ENCODE measurements at regions not wholly inside any gene's neighbourhood (a gene's known extent, or its start where the extent isn't known, plus 50 kb on each side); places are given as distances from the start of the nearest gene placed in this dataset.
A peak's percentile ranks its signal among the peaks of the same experiment; 100 is the strongest.

DNA sequence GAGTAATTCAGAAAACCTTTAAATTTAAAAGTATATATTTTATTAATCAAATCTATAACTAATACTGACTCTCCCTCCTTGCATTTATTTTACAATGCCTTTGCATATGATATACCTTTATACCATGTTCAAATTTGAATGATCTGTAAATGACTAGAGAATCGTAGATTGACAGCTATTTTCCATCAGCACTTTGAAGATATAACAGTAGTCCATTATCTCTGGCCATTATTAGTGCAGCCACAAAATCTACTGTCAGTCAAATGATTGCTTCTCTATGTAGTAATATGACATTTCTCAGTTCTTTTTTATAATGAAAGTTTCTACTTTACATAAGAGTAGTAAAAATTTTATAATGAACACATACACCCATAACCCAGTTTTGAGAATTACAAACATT lies 1054.8 kb upstream of the B3GALT2 start:
- no peak for DNase-seq
- in situ Hi-C loops (cut with HindIII; ENCODE audit: low pct_ligation_motif_present, low pct_unique_long_range_greater_than_20kb, low sequenced_read_pairs) = no loop called here

DNA sequence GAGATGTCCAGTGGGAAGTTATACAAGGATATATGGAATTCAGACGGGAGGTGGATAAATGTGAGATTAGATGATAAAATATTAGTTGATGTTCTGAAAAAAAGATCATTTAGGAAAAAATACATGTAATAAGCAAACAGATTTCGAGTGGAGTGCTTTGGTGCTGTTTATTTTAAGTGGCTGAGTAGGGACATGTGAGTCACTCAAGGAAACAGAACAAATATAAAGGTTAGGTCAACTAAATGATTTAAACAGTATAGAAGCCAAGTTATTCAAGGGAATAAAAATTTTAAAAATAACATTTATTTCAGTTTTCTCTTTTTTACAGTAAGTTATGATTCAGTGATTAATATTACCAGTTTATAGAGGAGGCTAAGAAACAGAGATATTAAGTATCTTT lies 1046.7 kb upstream of the B3GALT2 start:
- no peak for DNase-seq
- in situ Hi-C loops (cut with HindIII; ENCODE audit: low pct_ligation_motif_present, low pct_unique_long_range_greater_than_20kb, low sequenced_read_pairs) = no loop called here

DNA sequence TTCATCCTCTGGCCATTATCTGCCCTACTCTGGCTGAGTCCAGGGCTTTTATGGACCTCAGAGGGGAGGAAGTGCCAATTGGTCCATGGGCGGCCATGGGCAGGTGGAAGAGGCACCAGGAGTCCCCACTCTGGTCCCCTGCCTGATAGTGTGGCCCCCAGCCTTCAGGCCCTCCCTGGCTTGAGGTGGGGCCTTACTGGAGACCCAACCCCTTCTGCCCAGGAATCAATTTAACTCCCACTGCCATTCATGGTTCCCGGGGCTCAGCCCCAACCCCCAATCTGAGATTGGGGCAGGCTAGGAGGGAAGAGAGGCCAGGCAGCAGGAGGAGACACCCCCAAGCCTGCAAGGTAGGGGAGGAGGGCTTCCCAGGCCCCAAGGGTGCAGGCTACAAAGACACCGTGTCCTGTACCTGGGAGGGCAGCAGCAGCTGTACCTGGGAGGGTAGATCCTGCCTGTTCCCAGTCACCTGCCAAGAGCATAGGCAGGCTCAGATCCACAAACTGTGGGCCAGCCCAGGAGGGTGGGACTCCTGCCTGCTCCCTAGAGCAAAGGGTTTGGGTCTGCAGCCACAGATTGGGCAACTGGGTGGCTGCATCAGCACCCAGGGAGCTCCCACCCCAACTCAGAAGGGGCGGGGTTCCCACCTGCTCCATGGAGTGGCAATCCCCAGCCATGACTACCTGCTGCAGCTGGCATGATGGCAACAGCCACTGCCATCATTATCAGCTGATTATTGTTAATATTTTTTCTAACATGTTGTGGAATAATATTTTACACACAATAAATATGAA lies 1044.1 kb upstream of the B3GALT2 start:
- in situ Hi-C loops (cut with HindIII; ENCODE audit: low pct_ligation_motif_present, low pct_unique_long_range_greater_than_20kb, low sequenced_read_pairs) = no loop called here
- DNase-seq = no peak

DNA sequence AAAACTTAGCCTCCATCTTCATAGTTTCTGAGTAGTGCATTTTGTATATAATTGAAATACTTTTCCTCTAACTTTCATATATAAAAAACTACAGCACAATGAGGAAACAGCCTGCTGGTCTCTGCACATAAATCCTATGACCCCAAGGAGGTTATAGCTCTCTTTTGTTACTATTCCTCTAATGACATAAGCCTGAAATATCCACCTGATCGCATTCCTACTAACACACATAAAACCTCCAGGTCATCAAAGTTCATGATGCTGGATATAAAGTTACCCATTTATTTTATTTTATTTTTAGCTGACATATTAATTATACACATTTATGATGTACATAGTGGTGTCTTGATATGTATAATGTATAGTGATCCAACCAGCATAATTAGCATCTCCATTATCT lies 1042.0 kb upstream of the B3GALT2 start:
- in situ Hi-C loops (cut with HindIII; ENCODE audit: low pct_ligation_motif_present, low pct_unique_long_range_greater_than_20kb, low sequenced_read_pairs) = no loop called here

DNA sequence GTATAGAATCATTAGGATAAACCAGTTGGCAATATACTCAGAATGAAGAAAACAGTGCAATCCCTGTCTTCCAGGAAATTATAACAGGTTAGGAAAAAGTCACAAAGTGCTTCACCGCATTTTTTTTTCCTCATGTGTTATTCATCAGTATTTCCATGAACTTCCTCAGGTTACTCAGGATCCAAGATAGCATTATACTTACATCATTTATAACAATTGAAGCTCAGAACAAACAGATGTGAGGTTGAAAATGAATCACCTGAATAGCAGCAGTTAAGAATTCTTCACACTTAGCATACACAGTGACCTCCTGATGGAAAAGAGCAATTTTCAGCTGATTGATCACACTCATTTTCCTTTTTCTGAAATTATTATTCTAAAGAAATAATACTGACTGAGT lies 1040.7 kb upstream of the B3GALT2 start:
- in situ Hi-C loops (cut with HindIII; ENCODE audit: low pct_ligation_motif_present, low pct_unique_long_range_greater_than_20kb, low sequenced_read_pairs) = no loop called here
- DNase-seq = no peak

More for the DNA sequence above, 1042.0 kb upstream of the B3GALT2 start:
- no peak for DNase-seq

DNA sequence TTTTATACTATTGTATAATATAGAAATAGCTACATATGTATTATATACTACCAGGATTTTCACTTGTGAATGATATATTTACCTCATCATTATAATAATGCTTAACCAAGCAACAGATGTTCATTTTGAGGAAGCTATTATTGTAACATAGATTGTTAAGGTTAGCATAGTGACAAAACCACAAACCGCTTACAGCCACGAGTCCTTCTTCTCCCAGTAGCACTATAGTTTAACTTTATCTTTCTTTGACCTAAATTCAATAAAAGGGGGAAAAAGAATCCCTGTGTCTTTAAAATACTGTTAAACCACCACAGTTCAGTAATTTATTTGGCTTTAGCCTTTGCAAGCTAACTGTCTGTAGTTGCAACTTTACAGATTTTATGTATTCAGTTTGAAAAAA lies 1039.4 kb upstream of the B3GALT2 start:
- in situ Hi-C loops (cut with HindIII; ENCODE audit: low pct_ligation_motif_present, low pct_unique_long_range_greater_than_20kb, low sequenced_read_pairs) = no loop called here

DNA sequence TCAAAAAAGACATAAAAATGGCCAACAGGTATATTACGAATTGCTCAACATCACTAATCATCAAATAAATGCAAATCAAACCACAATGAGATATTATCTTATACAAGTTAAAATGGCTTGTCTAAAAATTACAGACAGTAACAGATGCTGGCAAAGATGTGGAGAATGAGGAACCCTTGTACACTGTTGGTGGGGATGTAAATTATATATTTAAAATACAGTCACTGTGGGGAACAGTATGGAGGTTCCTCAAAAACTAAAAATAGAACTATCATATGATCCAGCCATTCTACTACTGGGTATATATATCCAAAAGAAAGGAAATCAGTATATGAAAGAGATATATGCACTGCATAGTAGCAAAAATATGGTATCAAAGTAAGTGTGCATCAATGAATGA lies 1037.2 kb upstream of the B3GALT2 start:
- in situ Hi-C loops (cut with HindIII; ENCODE audit: low pct_ligation_motif_present, low pct_unique_long_range_greater_than_20kb, low sequenced_read_pairs) = no loop called here

More for the DNA sequence above, 1039.4 kb upstream of the B3GALT2 start:
- no peak for DNase-seq

DNA sequence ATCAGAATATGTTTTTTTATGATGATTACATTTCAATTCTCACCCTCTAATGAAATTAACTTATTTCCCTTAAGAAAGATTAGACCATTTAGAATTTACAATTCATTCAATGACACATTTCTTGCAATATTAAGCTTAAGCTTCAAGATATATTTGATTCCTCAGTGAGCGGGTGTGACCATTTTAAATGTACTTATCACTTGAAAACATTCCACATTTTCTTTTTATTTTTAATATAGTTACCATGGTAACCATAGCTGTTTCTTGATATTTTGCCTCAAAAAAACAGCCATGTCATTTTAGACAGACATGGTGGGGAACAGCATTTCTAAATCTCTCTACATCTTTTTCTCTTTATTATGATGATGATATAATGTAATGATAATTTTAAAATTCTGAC lies 1029.0 kb upstream of the B3GALT2 start:
- in situ Hi-C loops (cut with HindIII; ENCODE audit: low pct_ligation_motif_present, low pct_unique_long_range_greater_than_20kb, low sequenced_read_pairs) = no loop called here
- DNase-seq = no peak

More for the DNA sequence above, 1037.2 kb upstream of the B3GALT2 start:
- DNase-seq = no peak

DNA sequence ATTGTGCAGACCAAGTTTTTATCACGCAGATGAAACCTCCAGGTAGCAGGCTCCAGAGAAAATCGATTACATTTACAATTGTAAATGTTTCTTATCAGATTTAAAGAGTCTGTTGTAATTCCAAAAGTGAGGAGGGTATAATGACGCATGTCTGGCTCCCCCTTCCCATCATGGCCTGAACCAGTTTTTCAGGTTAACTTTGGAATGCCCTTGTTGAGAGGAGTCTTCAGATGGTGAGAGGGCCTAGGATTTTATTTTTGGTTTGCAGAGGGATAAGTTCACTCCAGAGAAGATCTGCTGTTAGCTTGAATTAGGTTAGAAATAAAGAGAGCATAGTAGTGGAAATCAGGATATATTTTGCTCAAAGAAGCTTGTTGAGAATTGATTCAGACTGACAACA lies 1028.3 kb upstream of the B3GALT2 start:
- in situ Hi-C loops (cut with HindIII; ENCODE audit: low pct_ligation_motif_present, low pct_unique_long_range_greater_than_20kb, low sequenced_read_pairs) = no loop called here
- no peak for DNase-seq

DNA sequence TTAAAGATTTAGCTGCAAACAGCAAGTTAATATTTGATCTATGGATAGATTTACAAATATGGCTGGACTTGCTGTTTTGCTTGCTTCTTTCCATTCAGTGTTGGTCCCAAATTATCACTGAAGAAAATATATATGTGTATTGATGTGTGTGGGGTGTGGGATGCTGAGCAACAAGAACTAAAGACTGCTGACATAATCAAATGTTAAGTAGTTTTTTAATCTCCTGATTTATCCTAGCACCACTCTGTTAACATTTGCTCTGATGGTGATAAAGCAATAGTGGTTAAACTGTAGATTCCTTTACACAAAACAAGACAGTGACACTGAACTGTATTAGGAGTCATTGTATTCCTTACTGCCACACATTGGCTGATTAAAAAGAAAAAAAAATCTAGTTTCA lies 1023.5 kb upstream of the B3GALT2 start:
- in situ Hi-C loops (cut with HindIII; ENCODE audit: low pct_ligation_motif_present, low pct_unique_long_range_greater_than_20kb, low sequenced_read_pairs) = no loop called here
- no peak for DNase-seq

DNA sequence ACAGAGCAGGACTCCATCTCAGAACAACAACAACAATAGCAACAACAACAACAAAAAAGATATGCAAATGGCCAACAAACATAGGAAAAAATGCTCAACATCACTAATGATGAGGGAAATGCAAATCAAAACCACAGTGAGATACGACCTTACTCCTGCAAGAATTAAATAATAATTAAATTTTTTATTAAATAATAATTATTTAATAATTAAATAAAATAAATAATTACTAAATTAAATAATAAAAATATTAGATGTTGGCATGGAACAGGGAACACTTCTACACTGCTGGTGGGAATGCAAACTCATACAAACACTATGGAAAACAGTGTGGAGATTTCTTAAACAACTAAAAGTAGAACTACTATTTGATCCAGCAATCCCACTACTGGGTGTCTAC lies 1022.3 kb upstream of the B3GALT2 start:
- in situ Hi-C loops (cut with HindIII; ENCODE audit: low pct_ligation_motif_present, low pct_unique_long_range_greater_than_20kb, low sequenced_read_pairs) = no loop called here
- no peak for DNase-seq

DNA sequence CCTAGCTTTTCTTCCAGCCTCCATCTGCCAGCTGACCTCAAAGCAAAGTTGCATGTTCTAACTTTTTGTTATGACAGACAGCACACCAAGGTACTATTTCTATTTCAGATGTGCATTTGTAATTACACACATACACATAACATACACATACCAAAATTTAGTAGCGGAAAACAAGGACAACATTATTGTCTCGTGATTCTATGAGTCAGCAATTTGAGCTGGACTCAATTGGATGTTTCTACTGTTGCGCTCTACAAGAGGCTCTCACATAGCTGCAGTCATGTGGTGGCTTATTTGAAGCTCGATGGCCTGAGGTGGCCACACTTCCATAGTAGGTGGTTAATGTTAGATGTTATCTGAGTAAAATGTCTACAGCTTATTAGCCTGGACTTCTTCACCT lies 1010.1 kb upstream of the B3GALT2 start:
- in situ Hi-C loops (cut with HindIII; ENCODE audit: low pct_ligation_motif_present, low pct_unique_long_range_greater_than_20kb, low sequenced_read_pairs) = no loop called here
- DNase-seq = no peak

DNA sequence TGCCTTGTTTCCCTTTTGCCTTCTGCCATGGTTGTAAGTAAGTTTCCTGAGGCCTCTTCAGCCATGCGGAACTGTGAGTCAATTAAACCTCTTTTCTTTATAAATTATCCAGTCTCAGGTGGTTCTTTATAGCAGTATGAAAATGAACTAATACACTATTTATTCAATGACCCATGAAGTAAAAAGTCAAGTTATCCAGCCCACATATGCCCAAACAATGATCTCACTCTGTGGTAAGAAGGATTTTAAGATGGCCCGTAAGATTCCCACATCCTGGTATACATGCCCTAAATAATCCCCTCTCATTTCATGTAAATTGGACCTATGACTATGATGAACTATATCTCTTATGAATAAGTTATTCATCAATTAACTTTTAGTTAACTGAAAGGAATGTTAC lies 1008.3 kb upstream of the B3GALT2 start:
- no peak for DNase-seq
- in situ Hi-C loops (cut with HindIII; ENCODE audit: low pct_ligation_motif_present, low pct_unique_long_range_greater_than_20kb, low sequenced_read_pairs) = no loop called here

DNA sequence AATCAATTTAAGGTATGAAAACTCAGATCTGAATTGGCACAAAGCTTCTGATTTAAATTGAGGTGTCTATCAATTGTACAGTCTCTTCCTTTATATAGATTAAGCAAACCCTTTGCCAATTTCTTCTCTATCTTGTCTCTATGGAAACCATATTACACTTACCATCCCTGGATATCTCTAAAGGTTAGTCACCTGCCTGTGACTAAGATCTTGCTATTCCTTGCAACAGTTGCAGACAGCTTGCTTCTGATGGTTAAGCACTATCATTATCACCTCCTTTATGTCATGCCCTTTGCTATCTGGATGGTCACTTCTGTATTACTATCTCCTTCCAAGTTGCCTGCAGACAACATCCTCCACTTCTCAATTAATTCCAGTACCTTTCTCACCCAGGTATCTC lies 998.6 kb upstream of the B3GALT2 start:
- in situ Hi-C loops (cut with HindIII; ENCODE audit: low pct_ligation_motif_present, low pct_unique_long_range_greater_than_20kb, low sequenced_read_pairs) = no loop called here
- DNase-seq = no peak

DNA sequence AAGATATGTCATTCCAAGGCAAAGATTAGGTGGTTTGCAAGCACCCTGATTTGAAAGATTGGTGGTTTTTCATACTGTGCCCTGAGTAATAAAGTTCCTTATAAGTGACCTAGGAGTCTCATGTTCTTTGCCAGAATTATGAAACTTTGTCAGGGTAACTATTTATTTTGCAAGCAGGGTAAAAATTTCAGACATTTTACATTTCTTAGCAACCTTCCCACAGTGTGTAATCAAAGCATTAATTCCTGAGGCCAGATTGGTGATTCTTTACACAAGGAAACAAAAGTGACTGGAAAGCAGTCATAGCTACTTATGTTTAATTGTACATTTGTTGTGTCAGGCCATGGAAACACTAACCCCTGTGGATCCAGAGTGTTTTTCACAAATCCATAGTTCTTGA lies 998.0 kb upstream of the B3GALT2 start:
- in situ Hi-C loops (cut with HindIII; ENCODE audit: low pct_ligation_motif_present, low pct_unique_long_range_greater_than_20kb, low sequenced_read_pairs) = no loop called here
- no peak for DNase-seq

DNA sequence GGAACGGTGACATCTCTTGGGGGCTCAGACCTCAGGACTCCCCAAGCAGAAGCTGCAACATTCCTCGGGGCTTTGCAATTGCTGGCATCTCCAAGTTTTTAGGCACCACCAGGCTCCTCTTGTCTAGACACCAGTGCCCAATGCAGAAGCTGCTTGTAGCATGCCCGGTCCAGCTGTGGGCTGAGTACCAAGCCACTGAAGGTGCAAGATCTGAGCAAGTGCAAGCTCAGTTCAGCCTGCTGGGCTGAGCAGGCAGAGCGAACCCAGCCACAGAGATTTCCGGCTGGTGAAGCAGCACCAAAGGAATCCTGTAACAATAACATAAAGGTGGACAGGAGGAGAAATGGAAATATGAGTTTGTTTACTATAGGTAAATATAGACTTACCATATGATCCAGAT lies 995.4 kb upstream of the B3GALT2 start:
- in situ Hi-C loops (cut with HindIII; ENCODE audit: low pct_ligation_motif_present, low pct_unique_long_range_greater_than_20kb, low sequenced_read_pairs) = no loop called here
- no peak for DNase-seq

DNA sequence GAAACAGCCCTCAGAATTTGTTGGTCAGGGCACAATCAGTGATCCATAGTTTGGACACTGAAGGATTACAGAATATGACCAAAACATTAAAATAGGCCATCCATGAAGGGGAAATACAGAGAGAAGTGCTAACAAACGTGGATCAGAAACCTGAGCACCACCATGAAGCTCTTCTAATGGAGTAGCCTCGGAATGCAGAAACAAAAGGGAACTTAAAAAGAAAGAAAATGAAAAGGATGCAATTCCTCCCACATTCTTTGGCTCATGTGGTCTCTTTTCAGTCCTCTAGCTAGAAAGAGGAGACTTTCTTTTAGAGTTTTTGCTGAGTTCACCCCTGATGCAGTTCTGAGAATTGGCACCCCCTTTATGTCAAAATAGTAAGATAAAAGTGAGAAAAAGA lies 989.8 kb upstream of the B3GALT2 start:
- in situ Hi-C loops (cut with HindIII; ENCODE audit: low pct_ligation_motif_present, low pct_unique_long_range_greater_than_20kb, low sequenced_read_pairs) = no loop called here
- no peak for DNase-seq

DNA sequence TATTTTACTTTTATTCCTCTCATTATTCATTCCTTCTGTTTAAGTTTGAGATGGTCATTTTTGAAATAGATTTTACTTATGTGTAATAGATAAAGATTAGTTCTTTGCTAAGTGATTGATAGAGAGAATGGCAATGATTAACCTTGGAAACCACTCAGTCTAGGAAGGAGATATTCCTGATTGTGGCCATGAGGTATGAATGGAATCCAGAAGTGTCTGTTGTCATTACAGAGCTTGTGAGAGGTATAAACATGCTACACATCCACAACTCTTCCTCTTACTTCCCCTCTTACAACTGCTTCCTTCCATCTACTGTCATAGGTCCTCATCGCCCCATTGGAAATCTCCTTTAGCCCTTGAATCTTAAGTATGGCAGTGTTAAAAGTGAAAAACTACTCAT lies 988.8 kb upstream of the B3GALT2 start:
- in situ Hi-C loops (cut with HindIII; ENCODE audit: low pct_ligation_motif_present, low pct_unique_long_range_greater_than_20kb, low sequenced_read_pairs) = no loop called here
- peak; percentile 61 for DNase-seq

DNA sequence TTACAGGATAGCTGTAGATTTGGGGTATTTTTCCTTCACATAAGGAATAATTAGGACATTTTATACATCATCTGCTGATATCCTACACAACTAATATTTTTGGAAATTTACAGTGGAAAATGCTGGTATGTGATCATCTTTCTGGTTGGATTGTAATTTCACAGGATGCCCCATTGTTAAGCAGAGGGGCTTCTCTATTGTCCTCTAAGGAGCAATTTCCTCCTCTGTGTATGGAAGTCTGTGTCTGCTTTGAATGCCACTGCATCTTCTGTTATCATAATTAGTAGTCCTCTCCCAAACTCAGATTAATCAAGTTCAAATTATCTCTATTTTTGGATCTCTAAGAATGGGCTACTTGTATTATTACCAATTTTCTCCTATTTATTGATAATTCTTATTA lies 988.1 kb upstream of the B3GALT2 start:
- no peak for DNase-seq
- in situ Hi-C loops (cut with HindIII; ENCODE audit: low pct_ligation_motif_present, low pct_unique_long_range_greater_than_20kb, low sequenced_read_pairs) = no loop called here

DNA sequence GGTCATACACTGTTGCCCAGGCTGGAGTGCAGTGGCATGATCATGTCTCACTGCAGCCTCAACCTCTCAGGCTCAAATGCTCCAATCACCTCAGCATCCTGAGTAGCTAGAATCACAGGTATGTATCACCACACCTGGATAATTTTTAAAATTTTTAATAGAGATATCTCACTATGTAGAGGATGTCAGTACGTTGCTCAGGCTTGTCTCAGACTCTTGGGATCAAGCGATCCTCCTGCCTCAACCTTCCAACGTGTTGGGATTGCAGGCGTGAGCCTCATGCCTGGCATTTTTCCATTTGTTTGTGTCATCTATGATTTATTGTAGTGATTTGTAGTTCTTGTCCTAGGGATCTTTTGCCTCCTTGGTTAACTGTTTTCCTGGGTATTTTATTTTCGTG lies 985.2 kb upstream of the B3GALT2 start:
- DNase-seq = no peak
- in situ Hi-C loops (cut with HindIII; ENCODE audit: low pct_ligation_motif_present, low pct_unique_long_range_greater_than_20kb, low sequenced_read_pairs) = no loop called here
